GM11168 (cell line): ENCODE measurements at regions not wholly inside any gene's neighbourhood (a gene's known extent, or its start where the extent isn't known, plus 50 kb on each side); places are given as distances from the start of the nearest gene placed in this dataset.

ENCODE experiments used
- in situ Hi-C: fragments of 300-500 bp; cut with MboI; formaldehyde crosslinking; loops from one replicate; pipeline ENCODE4 v1.12.0; 2022; ENCODE audit warnings: low sequenced_read_pairs; ENCODE audit not compliant: unreplicated experiment

DNA sequence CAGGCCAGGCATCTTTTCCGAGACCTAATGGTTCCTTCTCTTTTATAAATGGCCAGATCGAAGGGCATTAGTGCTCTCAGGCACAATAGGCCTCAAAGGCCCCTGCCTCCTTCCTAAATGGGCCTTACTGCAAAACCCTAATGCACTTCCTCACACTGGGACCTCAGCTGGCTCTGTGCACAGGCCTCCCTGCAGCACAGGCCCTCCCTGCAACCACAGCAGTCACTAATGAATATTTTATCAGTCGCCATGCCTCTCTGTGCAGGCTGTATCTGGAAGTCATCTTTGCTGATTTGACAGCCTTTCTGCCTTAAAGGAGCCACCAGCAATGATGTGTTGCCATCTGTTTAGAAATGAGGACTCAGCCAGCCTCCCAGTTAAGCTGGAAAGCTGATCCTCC is 54.9 kb upstream of the SDK1 start:
- in situ Hi-C loops, result no loop called here

DNA sequence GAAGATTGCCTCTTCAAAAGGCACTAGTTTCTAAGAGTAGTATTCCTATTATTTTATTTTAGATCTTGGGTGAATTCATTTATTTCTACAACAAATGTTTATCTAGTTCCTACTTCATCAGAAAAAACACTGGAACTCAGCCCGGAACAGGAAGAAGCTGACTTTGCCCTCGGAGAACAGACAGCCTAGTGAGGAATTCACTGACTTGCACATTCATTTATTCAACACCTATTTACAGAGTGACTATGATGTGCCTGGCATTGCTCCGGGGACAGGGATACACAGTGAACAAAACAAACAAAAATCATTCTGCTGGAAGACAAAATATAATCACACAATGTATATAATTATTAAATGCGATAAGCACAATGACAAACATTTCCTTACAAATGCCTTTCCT is 54.4 kb upstream of the SDK1 start:
- in situ Hi-C loops, result no loop called here

DNA sequence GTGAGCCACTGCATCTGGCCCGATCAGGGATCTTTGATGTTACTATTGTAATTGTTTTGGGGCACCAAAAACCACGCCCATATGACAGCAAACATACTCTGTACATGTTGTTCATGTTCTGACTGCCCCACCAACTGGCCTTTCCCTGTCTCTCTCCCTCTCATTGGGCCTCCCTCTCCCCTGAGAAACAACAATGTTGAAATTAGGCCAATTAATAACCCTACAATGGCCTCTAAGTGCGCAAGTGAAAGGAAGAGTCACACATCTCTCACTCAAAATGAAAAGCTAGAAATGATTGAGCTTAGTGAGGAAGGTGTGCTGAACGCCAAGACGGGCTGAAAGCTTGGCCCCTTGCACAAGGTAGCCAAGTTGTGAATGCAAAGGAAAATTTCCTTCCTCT is 50.3 kb upstream of the SDK1 start:
- in situ Hi-C loops, result no loop called here
